ENCODE measurements at regions not wholly inside any gene's neighbourhood (a gene's known extent, or its start where the extent isn't known, plus 50 kb on each side); places are given as distances from the start of the nearest gene placed in this dataset.
A peak's percentile ranks its signal among the peaks of the same experiment; 100 is the strongest.

DNA sequence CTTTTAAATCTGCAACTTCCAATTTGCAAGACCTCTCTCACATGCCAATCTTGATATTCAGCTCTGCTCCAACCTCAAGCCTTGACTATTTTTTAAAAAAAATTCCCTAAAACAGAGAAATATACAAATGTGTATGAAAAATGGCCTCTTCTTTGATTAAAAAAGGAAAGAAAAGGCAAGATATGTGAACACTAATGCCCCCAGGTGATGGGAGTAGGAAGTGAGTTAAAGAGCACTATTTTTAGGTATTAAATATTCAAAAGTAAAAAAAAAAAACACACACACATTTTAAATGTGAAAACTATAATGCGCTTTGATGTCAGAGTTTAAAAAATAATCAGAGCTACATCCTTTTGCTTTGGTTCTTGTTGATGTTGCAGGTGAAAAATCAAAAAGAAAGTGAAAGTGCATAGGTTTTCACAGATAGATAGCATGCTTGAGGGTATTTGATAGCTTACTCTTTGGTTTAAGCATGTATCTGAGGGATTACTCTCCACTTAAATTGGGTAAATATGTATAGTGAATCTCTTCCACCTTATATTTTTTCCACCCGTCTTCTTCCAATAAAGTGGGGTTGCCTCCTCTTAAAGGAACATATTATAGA, 406.0 kb upstream of the POU3F3 start:
- TF ChIP-seq, protein P1, sequence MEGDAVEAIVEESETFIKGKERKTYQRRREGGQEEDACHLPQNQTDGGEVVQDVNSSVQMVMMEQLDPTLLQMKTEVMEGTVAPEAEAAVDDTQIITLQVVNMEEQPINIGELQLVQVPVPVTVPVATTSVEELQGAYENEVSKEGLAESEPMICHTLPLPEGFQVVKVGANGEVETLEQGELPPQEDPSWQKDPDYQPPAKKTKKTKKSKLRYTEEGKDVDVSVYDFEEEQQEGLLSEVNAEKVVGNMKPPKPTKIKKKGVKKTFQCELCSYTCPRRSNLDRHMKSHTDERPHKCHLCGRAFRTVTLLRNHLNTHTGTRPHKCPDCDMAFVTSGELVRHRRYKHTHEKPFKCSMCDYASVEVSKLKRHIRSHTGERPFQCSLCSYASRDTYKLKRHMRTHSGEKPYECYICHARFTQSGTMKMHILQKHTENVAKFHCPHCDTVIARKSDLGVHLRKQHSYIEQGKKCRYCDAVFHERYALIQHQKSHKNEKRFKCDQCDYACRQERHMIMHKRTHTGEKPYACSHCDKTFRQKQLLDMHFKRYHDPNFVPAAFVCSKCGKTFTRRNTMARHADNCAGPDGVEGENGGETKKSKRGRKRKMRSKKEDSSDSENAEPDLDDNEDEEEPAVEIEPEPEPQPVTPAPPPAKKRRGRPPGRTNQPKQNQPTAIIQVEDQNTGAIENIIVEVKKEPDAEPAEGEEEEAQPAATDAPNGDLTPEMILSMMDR (IDR thresholded peaks at IDR 0.05), result peak; percentile 37 to 55 (median 49)
- no peak for TF ChIP-seq POLR2A (IDR thresholded peaks at IDR 0.05)
